GM12892 (cell line): ENCODE measurements at regions not wholly inside any gene's neighbourhood (a gene's known extent, or its start where the extent isn't known, plus 50 kb on each side); places are given as distances from the start of the nearest gene placed in this dataset.
A peak's percentile ranks its signal among the peaks of the same experiment; 100 is the strongest.

Source experiments
- DNase-seq: peaks from one replicate; pipeline ENCODE4 v3.0.0; 2011; ENCODE audit not compliant: insufficient read length
- FAIRE-seq: peaks from 2 replicates; lab custom pipeline; 2011; peaks lifted over from hg19 to GRCh38; lab: Jason Lieb, UNC
- POLR2A ChIP-seq: IDR thresholded peaks from 2 replicates; pipeline ENCODE4 v1.6.1; 2011; ENCODE audit warnings: low read depth, low read length, control low read depth
- POLR2AphosphoS5 ChIP-seq: IDR thresholded peaks from 2 replicates; pipeline ENCODE4 v1.6.1; 2011; ENCODE audit warnings: low read depth, low read length, control low read depth
- TAF1 ChIP-seq: IDR thresholded peaks from 2 replicates; pipeline ENCODE4 v1.6.1; 2011; ENCODE audit warnings: low read depth, mild to moderate bottlenecking, control low read depth, low read length, borderline replicate concordance

DNA sequence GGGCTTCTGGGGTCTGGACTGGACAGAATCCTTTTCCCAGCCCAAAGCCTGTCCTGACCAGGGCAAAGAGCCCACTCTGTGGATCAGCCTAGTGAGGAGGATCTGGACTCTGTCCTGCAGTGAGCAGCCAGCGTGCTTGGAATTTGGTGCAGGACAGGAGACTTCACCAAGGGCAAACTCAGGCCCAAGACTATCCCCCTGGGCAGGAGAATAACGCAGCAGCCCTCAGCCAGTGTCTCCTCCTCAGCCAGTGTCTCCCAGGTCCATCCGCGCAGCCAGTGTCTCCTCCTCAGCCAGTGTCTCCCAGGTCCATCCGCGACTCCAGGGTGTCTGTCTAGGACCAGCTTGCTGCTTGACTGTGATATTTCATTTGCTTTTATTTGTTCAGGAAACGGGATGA is 1334.0 kb downstream of the TBC1D22A start:
- TF ChIP-seq POLR2A, result no peak
- no peak for TF ChIP-seq POLR2AphosphoS5
- no peak for TF ChIP-seq TAF1
- no peak for DNase-seq
- FAIRE-seq, result no peak

GRCh38 chr22:48093981-48094380 is 1331.5 kb downstream of the TBC1D22A start:
- TF ChIP-seq TAF1, result no peak
- no peak for TF ChIP-seq POLR2A
- no peak for TF ChIP-seq POLR2AphosphoS5
- FAIRE-seq (no peak), DNase-seq (no peak)

DNA sequence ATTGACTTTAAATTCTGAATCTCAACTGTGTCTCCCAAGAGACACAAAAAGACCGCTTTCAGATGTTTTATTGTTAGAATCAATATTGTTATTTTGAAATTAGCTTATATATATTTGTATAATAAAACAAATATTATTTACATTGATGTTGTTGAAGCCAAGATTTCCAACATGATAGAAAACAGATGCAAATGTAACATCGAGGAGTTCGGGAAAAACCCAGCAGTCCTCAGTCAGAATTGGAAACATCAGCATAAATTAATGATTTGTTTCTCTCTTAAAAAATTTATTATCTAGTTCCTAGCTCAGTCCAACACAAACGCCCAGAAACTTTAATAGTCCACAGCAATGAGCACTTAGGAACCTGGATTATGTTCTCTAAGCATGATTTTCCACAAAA is 1330.4 kb downstream of the TBC1D22A start:
- DNase-seq (no peak), FAIRE-seq (no peak)
- no peak for TF ChIP-seq POLR2AphosphoS5
- no peak for TF ChIP-seq TAF1

- FAIRE-seq (no peak), DNase-seq (no peak)
Measured at GRCh38 chr22:48091656-48092223, 1329.3 kb downstream of the TBC1D22A start.

DNA sequence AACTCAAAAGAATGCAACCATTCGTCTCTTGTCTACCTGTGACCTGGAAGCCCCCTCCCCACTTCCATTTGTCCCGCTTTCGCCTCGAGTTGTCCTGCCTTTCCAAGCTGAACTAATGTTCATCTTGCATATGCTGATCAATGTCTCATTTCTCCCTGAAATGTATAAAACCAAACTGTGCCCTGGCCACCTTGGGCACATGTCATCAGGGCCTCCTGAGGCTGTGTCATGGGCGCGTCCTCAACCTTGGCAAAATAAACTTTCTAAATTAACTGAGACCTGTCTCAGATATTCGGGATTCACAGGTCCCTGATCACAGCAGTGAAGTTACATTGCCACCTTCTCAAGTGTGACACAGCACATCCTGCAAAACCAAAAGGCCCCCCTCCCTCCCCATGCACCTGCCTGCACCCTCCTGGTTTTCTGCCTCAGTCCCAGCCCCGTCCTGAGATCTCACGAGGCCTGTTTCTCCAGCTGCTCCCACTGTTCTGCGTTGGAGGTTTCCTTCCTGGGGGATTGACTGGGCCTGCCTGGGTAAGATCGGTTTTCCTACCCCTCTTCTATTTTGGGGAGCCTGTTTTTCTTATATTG is 1328.7 kb downstream of the TBC1D22A start:
- DNase-seq, result no peak
- TF ChIP-seq POLR2AphosphoS5, result no peak
- TF ChIP-seq POLR2A, result no peak
- no peak for TF ChIP-seq TAF1
- FAIRE-seq, result no peak

More at GRCh38 chr22:48091656-48092223, 1329.3 kb downstream of the TBC1D22A start:
- TF ChIP-seq POLR2A (no peak), TAF1 (no peak), POLR2AphosphoS5 (no peak)

DNA sequence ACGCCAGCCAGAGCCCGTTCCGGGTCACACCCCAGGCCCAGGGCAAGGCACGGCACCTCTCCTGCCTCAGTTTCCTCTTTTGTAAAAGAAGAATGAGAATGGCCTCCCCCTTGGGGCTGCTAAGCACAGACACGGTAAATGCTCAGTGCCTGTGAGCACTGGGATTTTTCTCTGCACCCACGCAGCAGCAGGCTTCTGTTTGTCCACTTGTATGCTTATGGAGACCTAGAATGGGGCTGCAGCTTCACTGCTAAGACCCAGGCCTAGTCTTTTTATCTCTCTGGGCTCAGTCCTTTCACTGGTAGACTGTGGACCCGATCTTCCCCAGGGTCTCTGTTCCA is 1327.9 kb downstream of the TBC1D22A start:
- no peak for DNase-seq
- TF ChIP-seq POLR2AphosphoS5, result no peak
- TF ChIP-seq TAF1, result no peak
- TF ChIP-seq POLR2A, result no peak
- peak; percentile 33 for FAIRE-seq

DNA sequence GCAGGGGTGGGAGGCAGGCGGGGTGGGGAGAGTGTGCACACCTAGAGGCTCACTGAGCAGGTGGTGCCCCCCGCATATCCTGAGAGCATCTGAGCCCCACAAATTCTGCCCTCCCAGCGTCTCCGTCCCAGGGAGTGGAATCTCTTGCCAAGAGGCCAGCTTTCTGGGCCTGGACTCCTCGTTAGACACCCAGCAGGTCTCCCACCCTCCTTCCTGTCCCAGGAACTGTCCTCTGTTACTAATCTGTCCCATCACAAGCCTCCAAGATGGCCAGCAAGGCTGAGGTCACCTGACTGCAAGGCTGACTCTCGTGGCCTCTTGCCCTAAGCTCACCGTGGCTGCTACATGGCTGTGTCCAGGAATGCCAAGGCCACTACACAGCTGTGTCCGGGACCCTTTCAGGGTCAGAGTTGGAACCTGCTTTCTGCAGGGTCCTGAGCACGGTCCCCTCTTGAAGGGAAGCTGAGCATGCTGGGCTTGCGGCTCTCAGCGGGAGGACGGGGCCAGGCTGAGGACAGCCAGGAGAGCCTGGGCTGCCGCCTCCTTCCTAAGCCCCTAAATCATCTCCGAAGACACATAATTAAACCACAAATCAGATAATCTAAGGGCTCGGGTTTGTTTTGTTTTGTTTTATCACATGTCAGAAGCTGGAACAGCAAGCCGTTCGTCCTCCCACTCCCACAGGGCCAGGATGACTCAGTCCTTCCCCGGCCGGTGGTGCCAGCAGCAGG is 1327.3 kb downstream of the TBC1D22A start:
- TF ChIP-seq TAF1, result no peak
- TF ChIP-seq POLR2AphosphoS5, result no peak
- no peak for TF ChIP-seq POLR2A
- no peak for FAIRE-seq
- no peak for DNase-seq

DNA sequence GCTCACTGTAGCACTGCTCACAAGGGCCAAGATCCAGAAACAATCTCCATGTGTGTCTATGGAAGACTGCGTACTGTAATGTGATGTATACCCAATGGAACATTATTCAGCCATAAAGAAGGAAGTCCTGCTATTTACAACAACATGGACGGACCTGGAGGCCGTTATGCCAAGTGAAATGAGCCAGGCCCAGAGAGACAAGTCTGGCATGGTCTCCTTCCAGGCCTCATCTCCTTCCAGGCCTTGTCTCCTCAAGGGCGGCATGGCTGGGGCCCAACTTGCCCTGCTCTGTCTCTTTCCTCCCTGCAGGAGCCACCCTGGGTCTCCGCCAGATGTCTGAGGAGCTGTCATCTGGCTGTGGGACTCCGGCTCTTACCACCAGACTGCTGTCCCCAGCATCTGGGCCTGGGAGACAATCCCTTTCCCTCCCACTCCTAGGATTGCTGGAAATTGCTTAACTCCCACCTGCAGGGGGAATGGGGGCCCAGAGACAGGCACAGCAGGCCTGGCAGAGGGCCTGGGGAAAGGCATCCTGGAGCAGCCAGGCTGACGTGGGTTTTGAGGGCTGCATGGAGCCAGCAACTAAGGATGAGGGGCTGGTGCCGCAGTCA is 1326.6 kb downstream of the TBC1D22A start:
- no peak for FAIRE-seq
- TF ChIP-seq POLR2AphosphoS5, result no peak
- no peak for TF ChIP-seq POLR2A
- TF ChIP-seq TAF1, result no peak
- no peak for DNase-seq

- FAIRE-seq (no peak), DNase-seq (no peak)
Measured at GRCh38 chr22:48088251-48088650, 1325.8 kb downstream of the TBC1D22A start.

GRCh38 chr22:48085901-48086645 is 1323.6 kb downstream of the TBC1D22A start:
- DNase-seq (no peak), FAIRE-seq (no peak)
- TF ChIP-seq POLR2AphosphoS5, result no peak
- no peak for TF ChIP-seq TAF1
- no peak for TF ChIP-seq POLR2A

More at GRCh38 chr22:48088251-48088650, 1325.8 kb downstream of the TBC1D22A start:
- no peak for TF ChIP-seq POLR2AphosphoS5
- no peak for TF ChIP-seq TAF1
- no peak for TF ChIP-seq POLR2A

DNA sequence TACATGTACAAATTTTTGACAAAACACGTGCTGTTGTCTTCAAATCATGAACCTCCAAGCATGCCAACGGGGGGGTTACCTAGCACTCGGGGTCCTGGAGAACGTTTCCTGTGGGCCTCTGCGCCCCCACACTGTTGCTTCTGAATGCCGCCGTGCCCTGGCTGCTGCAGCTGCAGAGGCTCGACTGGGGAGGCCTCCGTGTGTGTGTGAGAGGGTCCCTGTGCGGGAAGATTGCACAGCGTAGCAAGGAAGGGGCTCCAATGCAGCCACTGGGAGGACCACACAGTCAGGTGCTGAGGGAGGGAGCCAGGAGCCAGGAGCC is 1322.2 kb downstream of the TBC1D22A start:
- TF ChIP-seq TAF1, result no peak
- TF ChIP-seq POLR2AphosphoS5, result no peak
- TF ChIP-seq POLR2A, result no peak
- DNase-seq, result no peak
- no peak for FAIRE-seq
